HepG2 (cell line): ENCODE measurements at regions not wholly inside any gene's neighbourhood (a gene's known extent, or its start where the extent isn't known, plus 50 kb on each side); places are given as distances from the start of the nearest gene placed in this dataset.

Experiments used
- ATAC-seq: fragments of 200-7000 bp; cut with Tn5 transposase; 3 replicates; pipeline ENCODE4 v1.9.1; 2020; ENCODE audit warnings: mild to moderate bottlenecking, moderate library complexity
- BruUV-seq: library from RNA; stranded (reverse); fragments of 400-500 nt; replicated peaks from 2 replicates; lab custom pipeline; 2021; lab: Mats Ljungman, UMichigan
- CTCF ChIA-PET: fragments of 300-600 bp; formaldehyde crosslinking; extraction: SDS; loops from one replicate; lab custom pipeline; 2021; ENCODE audit warnings: low total read pairs, inconsistent platforms, low intra/inter-chr PET ratio; lab: Yijun Ruan, JAX
- POLR2A ChIA-PET: fragments of 350-600 bp; sonication (Branson Sonifier 250); formaldehyde crosslinking; loops from one replicate; lab custom pipeline; 2020; ENCODE audit warnings: antibody characterized with exemption, inconsistent platforms; lab: Yijun Ruan, JAX
- DNase-seq: peaks from one replicate; pipeline ENCODE4 v3.0.0-alpha.2; 2015; ENCODE audit warnings: low spot score
- FAIRE-seq: peaks from 3 replicates; lab custom pipeline; 2011; peaks lifted over from hg19 to GRCh38; lab: Jason Lieb, UNC
- H2AFZ ChIP-seq: one replicate; pipeline ENCODE4 v1.6.1; 2011; ENCODE audit warnings: low read length, inconsistent platforms
- H3K27ac ChIP-seq: fragments of 300-600 bp; 3 replicates; pipeline ENCODE4 v1.8.0; 2011; ENCODE audit warnings: mixed run types, mild to moderate bottlenecking, mixed read lengths, low read length, inconsistent platforms; ENCODE audit not compliant: insufficient read depth; ENCODE audit errors: extremely low read length
- H3K27me3 ChIP-seq, 2 experiments: fragments of 200-600 bp in 1 of 2; 2 replicates in 1 of 2; 3 replicates in 1 of 2; pipeline versions ENCODE4 v1.6.0 to v1.8.0; 2011; ENCODE audit warnings: low read length in 2 of 2, mild to moderate bottlenecking in 2 of 2, moderate library complexity in 2 of 2, inconsistent platforms in 1 of 2; ENCODE audit not compliant: insufficient read depth in 2 of 2, control insufficient read depth in 1 of 2
- H3K36me3 ChIP-seq, 2 experiments: fragments of 200-600 bp in 1 of 2; replicated peaks in 1 of 2; 2 replicates in 1 of 2; 3 replicates in 1 of 2; pipeline versions ENCODE4 v1.5.1 to v1.8.0; 2011; ENCODE audit warnings: low read length in 2 of 2, inconsistent platforms in 1 of 2; ENCODE audit not compliant: insufficient read depth in 2 of 2, control insufficient read depth in 1 of 2
- H3K4me1 ChIP-seq: 2 replicates; pipeline ENCODE4 v1.5.1; 2012; ENCODE audit warnings: low read length, inconsistent platforms; ENCODE audit not compliant: insufficient read depth
- H3K4me2 ChIP-seq: 2 replicates; pipeline ENCODE4 v1.6.0; 2011; ENCODE audit warnings: low read depth, low read length, inconsistent platforms
- H3K4me3 ChIP-seq, 3 experiments: fragments of 200-600 bp in 1 of 3; sonication (generic), shearing (Covaris generic) in 1 of 3; replicated peaks in 1 of 3; 2 replicates each; pipeline ENCODE4 v1.5.1; 2011 to 2016; ENCODE audit warnings: low read length in 3 of 3, inconsistent platforms in 2 of 3, low read depth in 2 of 3, mild to moderate bottlenecking in 2 of 3, control low read depth in 1 of 3, mixed read lengths in 1 of 3; ENCODE audit not compliant: insufficient read depth in 1 of 3
- H3K79me2 ChIP-seq: one replicate; pipeline ENCODE4 v1.6.1; 2011; ENCODE audit warnings: low read length, inconsistent platforms; ENCODE audit not compliant: insufficient read depth
- H3K9ac ChIP-seq: 2 replicates; pipeline ENCODE4 v1.6.0; 2011; ENCODE audit warnings: mild to moderate bottlenecking, low read depth, low read length, inconsistent platforms; ENCODE audit not compliant: insufficient read depth
- H3K9me3 ChIP-seq: 2 replicates; pipeline ENCODE4 v1.5.1; 2012; ENCODE audit warnings: mild to moderate bottlenecking, low read length
- H4K20me1 ChIP-seq: 2 replicates; pipeline ENCODE4 v1.6.0; 2011; ENCODE audit warnings: inconsistent platforms, mild to moderate bottlenecking, low read length, moderate library complexity; ENCODE audit not compliant: insufficient read depth
- KDM5A ChIP-seq: fragments of 200-600 bp; sonication (generic); IDR thresholded peaks from 2 replicates; pipeline ENCODE4 v1.7.0; 2018; ENCODE audit warnings: antibody characterized with exemption, mild to moderate bottlenecking, low read length, borderline replicate concordance
- MZF1 ChIP-seq: sonication (generic); formaldehyde crosslinking; IDR thresholded peaks from 2 replicates; pipeline ENCODE4 v1.8.1; 2023; ENCODE audit warnings: mild to moderate bottlenecking, missing genetic modification reagents, borderline replicate concordance
- NFKB2 ChIP-seq: sonication (generic); formaldehyde crosslinking; IDR thresholded peaks from 2 replicates; pipeline ENCODE4 v1.4.0; 2020; ENCODE audit warnings: missing genetic modification reagents, borderline replicate concordance
- NR2F2 ChIP-seq: IDR thresholded peaks from 2 replicates; pipeline ENCODE4 v1.6.1; 2012; ENCODE audit warnings: low read depth, inconsistent platforms, borderline replicate concordance
- SMARCE1 ChIP-seq: fragments of 450-650 bp; IDR thresholded peaks from 2 replicates; pipeline ENCODE4 v1.6.1; 2017; ENCODE audit warnings: borderline replicate concordance
- THYN1 ChIP-seq: sonication (generic); formaldehyde crosslinking; IDR thresholded peaks from 2 replicates; pipeline ENCODE4 v1.8.1; 2023; ENCODE audit warnings: low read depth, mild to moderate bottlenecking, moderate library complexity, missing genetic modification reagents, borderline replicate concordance
- TRAFD1 ChIP-seq: sonication (generic); formaldehyde crosslinking; IDR thresholded peaks from 2 replicates; pipeline ENCODE4 v1.5.1; 2020; ENCODE audit warnings: missing genetic modification reagents, mild to moderate bottlenecking, borderline replicate concordance
- ZKSCAN1 ChIP-seq: fragments of 150-350 bp; IDR thresholded peaks from 2 replicates; pipeline ENCODE4 v1.6.1; 2014; ENCODE audit warnings: low read length
- ZNF33B ChIP-seq: sonication (generic); formaldehyde crosslinking; IDR thresholded peaks from 2 replicates; pipeline ENCODE4 v1.5.1; 2020; ENCODE audit warnings: mild to moderate bottlenecking, missing genetic modification reagents
- ZNF557 ChIP-seq: sonication (generic); formaldehyde crosslinking; IDR thresholded peaks from 2 replicates; pipeline ENCODE4 v1.4.0; 2020; ENCODE audit warnings: missing genetic modification reagents
- ZSCAN25 ChIP-seq: sonication (generic); formaldehyde crosslinking; IDR thresholded peaks from 2 replicates; pipeline ENCODE4 v1.8.0; 2022; ENCODE audit warnings: mild to moderate bottlenecking, missing genetic modification reagents
- WGBS: methylation state at CpG from one replicate; pipeline ENCODE4 v1.1.6; 2017; ENCODE audit warnings: low lambda C conversion rate; 5-methylcytosine and 5-hydroxymethylcytosine counted together
- in situ Hi-C: cut with HindIII; loops from 2 replicates; pipeline ENCODE4 v1.10.0; 2017; ENCODE audit warnings: low pct_unique_long_range_greater_than_20kb; ENCODE audit not compliant: extremely low pct_ligation_motif_present
- intact Hi-C: fragments of 100-400 bp; cut with micrococcal nuclease; formaldehyde crosslinking; loops from one replicate; pipeline ENCODE4 v1.10.0; 2022; ENCODE audit not compliant: unreplicated experiment
- TF ChIP-seq, protein P1 (sequence below): sonication (generic); formaldehyde crosslinking; IDR thresholded peaks from 2 replicates; pipeline ENCODE4 v1.8.1; 2022; ENCODE audit warnings: mild to moderate bottlenecking, missing genetic modification reagents
- TF ChIP-seq, protein P2 (sequence below): IDR thresholded peaks from 2 replicates; pipeline ENCODE4 v1.6.1; 2016; ENCODE audit warnings: mild to moderate bottlenecking, missing biosample characterization, missing genetic modification reagents

GRCh38 chr17:70499067-70499786 is 329.9 kb downstream of the KCNJ2 start:
- no peak overlapping the region for H3K4me2 ChIP-seq
- H3K36me3 ChIP-seq, result no peaks in the 10 kb centered on the region
- no peaks in the 10 kb centered on the region for H4K20me1 ChIP-seq
- H2AFZ ChIP-seq, result no peak overlapping the region
- no peak for ATAC-seq
- no peak overlapping the region for H3K4me3 ChIP-seq
- no peaks in the 10 kb centered on the region for H3K4me1 ChIP-seq
- H3K79me2 ChIP-seq, result no peaks in the 10 kb centered on the region
- intact Hi-C loops, result no loop called here
- H3K9me3 ChIP-seq, result peaks cover 18% of the 10 kb centered on the region
- no peak overlapping the region for H3K9ac ChIP-seq
- TF ChIP-seq NFKB2 (CRISPR knock-in tag) (no peak), THYN1 (CRISPR knock-in tag) (no peak), TRAFD1 (CRISPR knock-in tag) (no peak), ZNF33B (CRISPR knock-in tag) (no peak), ZNF557 (CRISPR knock-in tag) (no peak), ZSCAN25 (no peak), MZF1 (CRISPR knock-in tag) (no peak), SMARCE1 (no peak), KDM5A (no peak), NR2F2 (no peak), ZKSCAN1 (no peak)
- TF ChIP-seq, protein P1, sequence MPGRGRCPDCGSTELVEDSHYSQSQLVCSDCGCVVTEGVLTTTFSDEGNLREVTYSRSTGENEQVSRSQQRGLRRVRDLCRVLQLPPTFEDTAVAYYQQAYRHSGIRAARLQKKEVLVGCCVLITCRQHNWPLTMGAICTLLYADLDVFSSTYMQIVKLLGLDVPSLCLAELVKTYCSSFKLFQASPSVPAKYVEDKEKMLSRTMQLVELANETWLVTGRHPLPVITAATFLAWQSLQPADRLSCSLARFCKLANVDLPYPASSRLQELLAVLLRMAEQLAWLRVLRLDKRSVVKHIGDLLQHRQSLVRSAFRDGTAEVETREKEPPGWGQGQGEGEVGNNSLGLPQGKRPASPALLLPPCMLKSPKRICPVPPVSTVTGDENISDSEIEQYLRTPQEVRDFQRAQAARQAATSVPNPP (CRISPR knock-in tag), result no peak
- TF ChIP-seq, protein P2, sequence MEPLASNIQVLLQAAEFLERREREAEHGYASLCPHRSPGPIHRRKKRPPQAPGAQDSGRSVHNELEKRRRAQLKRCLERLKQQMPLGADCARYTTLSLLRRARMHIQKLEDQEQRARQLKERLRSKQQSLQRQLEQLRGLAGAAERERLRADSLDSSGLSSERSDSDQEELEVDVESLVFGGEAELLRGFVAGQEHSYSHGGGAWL (CRISPR knock-in tag), result no peak
- DNase-seq, result no peak
- in situ Hi-C loops, result no loop called here
- FAIRE-seq, result no peak
- H3K27ac ChIP-seq, result no peak overlapping the region
- POLR2A ChIA-PET, result no interaction called here
- H3K27me3 ChIP-seq, result no peaks in the 10 kb centered on the region
- WGBS, result 1% methylated on average over 2 of the region's 2 CpGs
- CTCF ChIA-PET, result no interaction called here
- BruUV-seq, result no TSS peak
